ENCODE measurements at regions not wholly inside any gene's neighbourhood (a gene's known extent, or its start where the extent isn't known, plus 50 kb on each side); places are given as distances from the start of the nearest gene placed in this dataset.

- TF ChIP-seq CTCF (IDR thresholded peaks at IDR 0.05) (no peak), POLR2A (IDR thresholded peaks at IDR 0.05) (no peak)
Observed at GRCh38 chr10:65620404-65621048, 1305.3 kb upstream of the LRRTM3 start.

All from Peyer's patch (tissue), 4 donors.